Neuronal stem cell (in vitro differentiated cells): ENCODE measurements at regions not wholly inside any gene's neighbourhood (a gene's known extent, or its start where the extent isn't known, plus 50 kb on each side); places are given as distances from the start of the nearest gene placed in this dataset.
A peak's percentile ranks its signal among the peaks of the same experiment; 100 is the strongest.

Experiments
- DNase-seq: peaks from one replicate; pipeline ENCODE4 v3.0.0-alpha.2; 2013; ENCODE audit warnings: low spot score
- H2AFZ ChIP-seq: one replicate; pipeline ENCODE4 v1.6.1; 2013; ENCODE audit warnings: mild to moderate bottlenecking, low read length, inconsistent platforms
- H2AK5ac ChIP-seq: 2 replicates; pipeline ENCODE4 v1.6.1; 2013; ENCODE audit warnings: low read depth, mild to moderate bottlenecking, inconsistent platforms, low read length, moderate library complexity, mixed read lengths
- H2BK120ac ChIP-seq: 2 replicates; pipeline ENCODE4 v1.6.1; 2013; ENCODE audit warnings: low read depth, mild to moderate bottlenecking, inconsistent platforms, low read length, moderate library complexity, mixed read lengths
- H2BK12ac ChIP-seq: one replicate; pipeline ENCODE4 v1.6.1; 2013; ENCODE audit warnings: low read length, inconsistent platforms
- H2BK15ac ChIP-seq: 2 replicates; pipeline ENCODE4 v1.6.1; 2013; ENCODE audit warnings: mild to moderate bottlenecking, low read length, inconsistent platforms, mixed read lengths
- H2BK5ac ChIP-seq: one replicate; pipeline ENCODE4 v1.6.1; 2013; ENCODE audit warnings: inconsistent platforms, mild to moderate bottlenecking, low read length, moderate library complexity
- H3K14ac ChIP-seq: one replicate; pipeline ENCODE4 v1.6.1; 2013; ENCODE audit warnings: low read length, inconsistent platforms
- H3K18ac ChIP-seq: 2 replicates; pipeline ENCODE4 v1.6.1; 2013; ENCODE audit warnings: low read length, inconsistent platforms
- H3K23ac ChIP-seq: 2 replicates; pipeline ENCODE4 v1.6.1; 2013; ENCODE audit warnings: low read depth, mild to moderate bottlenecking, mixed read lengths, low read length, inconsistent platforms; ENCODE audit not compliant: poor library complexity
- H3K27ac ChIP-seq: replicated peaks from 3 replicates; pipeline ENCODE4 v1.5.1; 2013; ENCODE audit warnings: low read length, inconsistent platforms
- H3K27me3 ChIP-seq, 3 experiments: 2 replicates each; pipeline ENCODE4 v1.6.1; 2013; ENCODE audit warnings: low read length in 3 of 3, mild to moderate bottlenecking in 2 of 3, inconsistent platforms in 1 of 3, low read depth in 1 of 3, mixed read lengths in 1 of 3, moderate library complexity in 1 of 3; ENCODE audit not compliant: control insufficient read depth in 3 of 3, insufficient read depth in 3 of 3
- H3K36me3 ChIP-seq, 2 donors: replicated peaks in 1 of 2; 2 replicates each; pipeline ENCODE4 v1.6.1; 2013; ENCODE audit warnings: low read length in 2 of 2; ENCODE audit not compliant: control insufficient read depth in 2 of 2, insufficient read depth in 2 of 2
- H3K4ac ChIP-seq: 2 replicates; pipeline ENCODE4 v1.6.1; 2013; ENCODE audit warnings: inconsistent platforms, mild to moderate bottlenecking, low read length, moderate library complexity
- H3K4me1 ChIP-seq, 2 donors: 1 replicate in 1 of 2; 2 replicates in 1 of 2; pipeline ENCODE4 v1.6.1; 2013; ENCODE audit warnings: low read length in 2 of 2, low read depth in 1 of 2; ENCODE audit not compliant: control insufficient read depth in 2 of 2, insufficient read depth in 1 of 2
- H3K4me2 ChIP-seq: one replicate; pipeline ENCODE4 v1.6.1; 2013; ENCODE audit warnings: mild to moderate bottlenecking, low read length, inconsistent platforms; ENCODE audit not compliant: insufficient read depth, poor library complexity, severe bottlenecking
- H3K4me3 ChIP-seq, 2 donors: 2 replicates each; pipeline ENCODE4 v1.5.1; 2013; ENCODE audit warnings: low read length in 2 of 2, mild to moderate bottlenecking in 2 of 2, inconsistent platforms in 1 of 2, moderate library complexity in 1 of 2
- H3K79me1 ChIP-seq: one replicate; pipeline ENCODE4 v1.6.1; 2013; ENCODE audit warnings: low read depth, mild to moderate bottlenecking, inconsistent platforms, low read length, moderate library complexity
- H3K9ac ChIP-seq: one replicate; pipeline ENCODE4 v1.6.1; 2013; ENCODE audit warnings: mild to moderate bottlenecking, low read depth, low read length, inconsistent platforms; ENCODE audit not compliant: poor library complexity
- H3K9me3 ChIP-seq, 2 donors: replicated peaks in 1 of 2; 2 replicates each; pipeline versions ENCODE3 to v1.6.1; 2013; ENCODE audit warnings: low read length in 2 of 2, mild to moderate bottlenecking in 2 of 2, inconsistent platforms in 1 of 2, low read depth in 1 of 2, mixed read lengths in 1 of 2, moderate library complexity in 1 of 2; ENCODE audit not compliant: control insufficient read depth in 2 of 2, insufficient read depth in 1 of 2
- H4K8ac ChIP-seq: one replicate; pipeline ENCODE4 v1.6.1; 2013; ENCODE audit warnings: low read depth, mild to moderate bottlenecking, inconsistent platforms, low read length, moderate library complexity
- H4K91ac ChIP-seq: one replicate; pipeline ENCODE4 v1.6.1; 2013; ENCODE audit warnings: low read length, low read depth, mild to moderate bottlenecking, inconsistent platforms; ENCODE audit not compliant: poor library complexity
- WGBS, 2 donors: extraction: QIAGEN DNeasy Blood & Tissue Kit; methylation state at CpG; one replicate each; pipeline ENCODE4 v1.1.7; 2013; ENCODE audit warnings: missing lambda C conversion rate in 2 of 2, mixed read lengths in 1 of 2; ENCODE audit not compliant: insufficient read length in 2 of 2, insufficient replicate concordance in 1 of 2; ENCODE audit errors: extremely low coverage in 2 of 2; 5-methylcytosine and 5-hydroxymethylcytosine counted together

GRCh38 chr15:93150910-93151881 is 62.2 kb upstream of the RGMA start:
- H3K27ac ChIP-seq = no peak overlapping the region

GRCh38 chr15:93146601-93147000 is 57.6 kb upstream of the RGMA start:
- Histone ChIP-seq H3K18ac (no peak overlapping the region), H4K91ac (no peak overlapping the region), H3K23ac (no peak overlapping the region), H3K27me3 (no peaks in the 10 kb centered on the region), H2BK5ac (peak overlapping the region; percentile 19), H2AK5ac (no peak overlapping the region), H2AFZ (no peak overlapping the region), H4K8ac (peak overlapping the region; percentile 56), H2BK15ac (no peak overlapping the region), H3K9me3 (peaks cover 0 to 9% of the 10 kb centered on the region in 2 donors), H3K4me2 (no peak overlapping the region), H3K14ac (no peak overlapping the region), H3K9ac (no peak overlapping the region), H2BK12ac (no peak overlapping the region), H3K4ac (no peak overlapping the region), H3K36me3 (no peaks in the 10 kb centered on the region), H3K79me1 (no peaks in the 10 kb centered on the region), H2BK120ac (no peak overlapping the region), H3K4me3 (no peak overlapping the region), H3K4me1 (peaks cover 6 to 8% of the 10 kb centered on the region in 2 donors), H3K27ac (no peak overlapping the region)
- no peak for DNase-seq
- WGBS, 2 donors = no CpG with 5 or more reads among the region's 5 CpGs

More at GRCh38 chr15:93150910-93151881, 62.2 kb upstream of the RGMA start:
- Histone ChIP-seq H3K36me3 (no peaks in the 10 kb centered on the region), H4K91ac (no peak overlapping the region), H3K9me3 (peaks cover 8 to 15% of the 10 kb centered on the region in 2 donors), H2BK5ac (no peak overlapping the region), H3K4me2 (no peak overlapping the region), H2BK12ac (no peak overlapping the region), H4K8ac (no peak overlapping the region), H2BK15ac (no peak overlapping the region), H3K4ac (no peak overlapping the region), H3K23ac (no peak overlapping the region), H3K27me3 (no peaks in the 10 kb centered on the region), H2AFZ (peak overlapping the region; percentile 58), H3K4me1 (peaks cover 2 to 11% of the 10 kb centered on the region in 2 donors), H3K4me3 (no peak overlapping the region), H3K9ac (no peak overlapping the region), H2BK120ac (no peak overlapping the region), H3K18ac (no peak overlapping the region), H3K14ac (no peak overlapping the region), H2AK5ac (no peak overlapping the region), H3K79me1 (no peaks in the 10 kb centered on the region)
- DNase-seq = no peak
- WGBS, 2 donors = no CpG with 5 or more reads among the region's 14 CpGs

GRCh38 chr15:93146196-93146595 is 57.2 kb upstream of the RGMA start:
- Histone ChIP-seq H2AFZ (no peak overlapping the region), H3K4me2 (no peak overlapping the region), H3K23ac (no peak overlapping the region), H3K27ac (no peak overlapping the region), H3K9ac (no peak overlapping the region), H3K4me3 (no peak overlapping the region), H4K8ac (no peak overlapping the region), H2BK120ac (no peak overlapping the region), H2BK12ac (no peak overlapping the region), H3K4ac (no peak overlapping the region), H3K27me3 (no peaks in the 10 kb centered on the region), H3K18ac (peak overlapping the region; percentile 32), H3K4me1 (peaks cover 5 to 8% of the 10 kb centered on the region in 2 donors), H3K36me3 (no peaks in the 10 kb centered on the region), H4K91ac (no peak overlapping the region), H2BK15ac (no peak overlapping the region), H3K14ac (no peak overlapping the region), H3K79me1 (no peaks in the 10 kb centered on the region), H2BK5ac (peak overlapping the region; percentile 19), H3K9me3 (peaks cover 0 to 9% of the 10 kb centered on the region in 2 donors), H2AK5ac (no peak overlapping the region)
- WGBS, 2 donors = no CpG with 5 or more reads among the region's 7 CpGs
- DNase-seq = no peak

GRCh38 chr15:93144463-93145236 is 55.6 kb upstream of the RGMA start:
- Histone ChIP-seq H3K79me1 (no peaks in the 10 kb centered on the region), H3K4me2 (no peak overlapping the region), H3K18ac (no peak overlapping the region), H3K4me1 (peaks cover 5 to 6% of the 10 kb centered on the region in 2 donors), H3K4ac (no peak overlapping the region), H3K9me3 (peaks cover 0 to 9% of the 10 kb centered on the region in 2 donors), H4K8ac (no peak overlapping the region), H3K23ac (no peak overlapping the region), H2BK5ac (no peak overlapping the region), H3K27me3 (no peaks in the 10 kb centered on the region), H2BK120ac (no peak overlapping the region), H3K9ac (no peak overlapping the region), H4K91ac (no peak overlapping the region), H3K14ac (no peak overlapping the region), H2BK15ac (no peak overlapping the region), H3K27ac (no peak overlapping the region), H2BK12ac (no peak overlapping the region), H3K36me3 (no peaks in the 10 kb centered on the region), H2AK5ac (no peak overlapping the region), H2AFZ (peak overlapping the region; percentile 5), H3K4me3 (no peak overlapping the region)
- no peak for DNase-seq
- no CpG with 5 or more reads among the region's 10 CpGs for WGBS, 2 donors
